Esophagus squamous epithelium (tissue), 5 donors: ENCODE measurements at regions not wholly inside any gene's neighbourhood (a gene's known extent, or its start where the extent isn't known, plus 50 kb on each side); places are given as distances from the start of the nearest gene placed in this dataset.

Experiments
- DNase-seq: peaks from one replicate; lab custom pipeline; 2025; lab: John Stamatoyannopoulos, UW
- H3K27ac ChIP-seq, 4 donors: fragments of 200-600 bp; sonication (generic); one replicate each; pipeline ENCODE4 v1.5.1; 2016 to 2019; ENCODE audit warnings: mild to moderate bottlenecking in 1 of 4
- H3K27me3 ChIP-seq, 4 donors: fragments of 200-600 bp; sonication (generic); 1 replicate in 3 of 4; 2 replicates in 1 of 4; pipeline versions ENCODE4 v1.5.1 to v1.6.0; 2017 to 2021; ENCODE audit warnings: antibody characterized with exemption in 1 of 4
- H3K36me3 ChIP-seq, 3 donors: fragments of 200-600 bp; sonication (generic); one replicate each; pipeline ENCODE4 v1.5.1; 2016 to 2019
- H3K4me1 ChIP-seq, 3 donors: fragments of 200-600 bp; sonication (generic); one replicate each; pipeline ENCODE4 v1.5.1; 2017 to 2019
- H3K4me3 ChIP-seq, 4 donors: fragments of 200-600 bp; sonication (generic); 1 replicate in 3 of 4; 2 replicates in 1 of 4; pipeline ENCODE4 v1.5.1; 2016 to 2019; ENCODE audit warnings: mild to moderate bottlenecking in 2 of 4, moderate library complexity in 1 of 4
- H3K9me3 ChIP-seq, 3 donors: fragments of 200-600 bp; sonication (generic); one replicate each; pipeline ENCODE4 v1.5.1; 2016 to 2019
- POLR2A ChIP-seq, 4 donors: fragments of 450-650 bp; IDR thresholded peaks; one replicate each; pipeline ENCODE4 v1.6.1; 2017; ENCODE audit warnings: antibody characterized with exemption in 4 of 4, mild to moderate bottlenecking in 4 of 4, moderate library complexity in 3 of 4
- WGBS, 2 donors: methylation state at CpG; one replicate each; pipeline ENCODE4 v1.1.5; 2018; 5-methylcytosine and 5-hydroxymethylcytosine counted together
- intact Hi-C: fragments of 100-400 bp; cut with DNase I; formaldehyde crosslinking; loops from one replicate; pipeline ENCODE4 v1.15.0; 2022
- TF ChIP-seq, protein P1 (sequence below), 6 experiments: fragments of 450-650 bp in 4 of 6; fragments of 200-600 bp in 2 of 6; sonication (generic) in 2 of 6; IDR thresholded peaks; one replicate each; pipeline ENCODE4 v1.5.1; 2016 to 2019; ENCODE audit warnings: antibody characterized with exemption in 6 of 6, mild to moderate bottlenecking in 4 of 6, moderate library complexity in 4 of 6
- donor health status: DM: yes; HTN: yes; CAD: no.

DNA sequence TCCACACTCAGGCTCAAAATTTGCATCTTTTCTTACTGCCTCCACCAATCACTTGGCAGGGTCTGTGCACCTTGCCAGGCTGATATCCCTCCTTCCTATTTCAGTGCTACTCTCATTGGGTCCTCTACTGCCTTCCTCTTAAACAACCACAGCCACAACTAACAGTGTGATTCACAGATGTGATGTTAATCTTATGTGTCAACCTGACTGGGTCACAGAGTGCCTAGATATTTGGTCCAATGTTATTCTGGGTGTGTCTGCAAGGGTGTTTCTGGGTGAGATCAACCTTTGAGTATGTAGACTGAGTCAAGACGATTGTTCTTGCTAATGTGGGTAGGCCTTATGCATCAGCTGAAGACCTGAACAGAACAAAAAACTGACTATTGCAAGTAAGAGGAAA is 51.3 kb upstream of the IRX6 start:
- H3K9me3 ChIP-seq: no peaks in the 10 kb centered on the region
- peaks cover 0 to 53% (median 4%) of the 10 kb centered on the region in 3 donors for H3K4me1 ChIP-seq
- H3K27me3 ChIP-seq: peaks cover 0 to 6% (median 0%) of the 10 kb centered on the region in 4 donors
- no peak overlapping the region for H3K4me3 ChIP-seq
- H3K36me3 ChIP-seq: no peaks in the 10 kb centered on the region
- TF ChIP-seq POLR2A (IDR thresholded peaks at IDR 0.05): no peak
- TF ChIP-seq, protein P1, sequence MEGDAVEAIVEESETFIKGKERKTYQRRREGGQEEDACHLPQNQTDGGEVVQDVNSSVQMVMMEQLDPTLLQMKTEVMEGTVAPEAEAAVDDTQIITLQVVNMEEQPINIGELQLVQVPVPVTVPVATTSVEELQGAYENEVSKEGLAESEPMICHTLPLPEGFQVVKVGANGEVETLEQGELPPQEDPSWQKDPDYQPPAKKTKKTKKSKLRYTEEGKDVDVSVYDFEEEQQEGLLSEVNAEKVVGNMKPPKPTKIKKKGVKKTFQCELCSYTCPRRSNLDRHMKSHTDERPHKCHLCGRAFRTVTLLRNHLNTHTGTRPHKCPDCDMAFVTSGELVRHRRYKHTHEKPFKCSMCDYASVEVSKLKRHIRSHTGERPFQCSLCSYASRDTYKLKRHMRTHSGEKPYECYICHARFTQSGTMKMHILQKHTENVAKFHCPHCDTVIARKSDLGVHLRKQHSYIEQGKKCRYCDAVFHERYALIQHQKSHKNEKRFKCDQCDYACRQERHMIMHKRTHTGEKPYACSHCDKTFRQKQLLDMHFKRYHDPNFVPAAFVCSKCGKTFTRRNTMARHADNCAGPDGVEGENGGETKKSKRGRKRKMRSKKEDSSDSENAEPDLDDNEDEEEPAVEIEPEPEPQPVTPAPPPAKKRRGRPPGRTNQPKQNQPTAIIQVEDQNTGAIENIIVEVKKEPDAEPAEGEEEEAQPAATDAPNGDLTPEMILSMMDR (IDR thresholded peaks at IDR 0.05): no peak
- 44 to 70% methylated on average over 1 of the region's 1 CpG for WGBS, 2 donors
- peak overlapping the region in 3 of 4 donors; percentile 57 to 89 (median 85) for H3K27ac ChIP-seq
- intact Hi-C loops: no loop called here
- DNase-seq: no peak

DNA sequence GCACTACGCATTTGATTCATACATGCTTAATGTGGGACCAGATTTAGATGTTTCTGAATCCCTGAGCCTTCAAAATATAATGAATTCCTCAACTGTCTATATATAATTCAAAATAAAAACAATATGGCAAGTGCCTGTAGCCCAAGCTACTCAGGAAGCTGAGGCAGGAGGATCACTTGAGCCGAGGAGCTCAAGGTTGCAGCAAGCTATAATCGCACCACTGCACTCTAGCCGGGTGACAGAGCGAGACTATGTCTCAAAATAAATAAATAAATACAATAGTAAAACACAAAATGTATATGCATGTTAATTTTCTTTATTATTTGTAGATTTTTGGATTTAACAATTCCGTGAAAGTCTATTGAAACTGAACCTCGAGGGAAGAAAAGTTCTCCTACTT is 50.6 kb upstream of the IRX6 start:
- no peaks in the 10 kb centered on the region for H3K9me3 ChIP-seq
- DNase-seq: no peak
- peak overlapping the region in 3 of 4 donors; percentile 57 to 89 (median 85) for H3K27ac ChIP-seq
- peaks cover 0 to 59% (median 4%) of the 10 kb centered on the region in 3 donors for H3K4me1 ChIP-seq
- H3K4me3 ChIP-seq: no peak overlapping the region
- peaks cover 0 to 6% (median 0%) of the 10 kb centered on the region in 4 donors for H3K27me3 ChIP-seq
- no peaks in the 10 kb centered on the region for H3K36me3 ChIP-seq
- no peak for TF ChIP-seq POLR2A (IDR thresholded peaks at IDR 0.05)
- WGBS, 2 donors: 87 to 90% methylated on average over 7 of the region's 7 CpGs
- intact Hi-C loops: no loop called here

DNA sequence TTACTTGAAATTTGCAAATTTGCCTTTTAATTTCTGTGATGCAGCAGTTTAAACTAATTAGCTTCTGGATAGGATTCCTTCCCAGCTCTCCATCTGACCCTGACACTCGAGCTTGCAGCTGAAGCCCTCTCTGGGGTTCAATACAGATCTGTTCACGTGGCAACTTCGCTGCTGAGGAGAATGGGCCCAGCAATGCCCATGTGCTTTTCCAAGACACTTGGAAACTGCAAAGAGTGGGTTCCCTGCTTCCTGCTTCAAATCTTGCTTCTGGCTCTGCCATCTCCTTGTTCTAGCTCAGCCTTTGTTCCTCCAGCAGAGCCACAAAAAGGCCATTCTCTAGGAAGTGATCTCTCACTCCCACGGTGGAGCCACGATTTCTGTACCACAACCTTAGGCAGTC is 50.0 kb upstream of the IRX6 start:
- Histone ChIP-seq H3K36me3 (no peaks in the 10 kb centered on the region), H3K4me3 (no peak overlapping the region), H3K4me1 (peaks cover 1 to 65% (median 8%) of the 10 kb centered on the region in 3 donors), H3K27me3 (peaks cover 0 to 6% (median 0%) of the 10 kb centered on the region in 4 donors), H3K27ac (peak overlapping the region; percentile 9 to 89 (median 76)), H3K9me3 (no peaks in the 10 kb centered on the region)
- no peak for DNase-seq
- no peak for TF ChIP-seq POLR2A (IDR thresholded peaks at IDR 0.05)
- TF ChIP-seq, protein P1 (IDR thresholded peaks at IDR 0.05): no peak
- WGBS, 2 donors: 66 to 68% methylated on average over 5 of the region's 5 CpGs
- intact Hi-C loops: no loop called here
